ENCODE measurements at regions not wholly inside any gene's neighbourhood (a gene's known extent, or its start where the extent isn't known, plus 50 kb on each side); places are given as distances from the start of the nearest gene placed in this dataset.

DNA sequence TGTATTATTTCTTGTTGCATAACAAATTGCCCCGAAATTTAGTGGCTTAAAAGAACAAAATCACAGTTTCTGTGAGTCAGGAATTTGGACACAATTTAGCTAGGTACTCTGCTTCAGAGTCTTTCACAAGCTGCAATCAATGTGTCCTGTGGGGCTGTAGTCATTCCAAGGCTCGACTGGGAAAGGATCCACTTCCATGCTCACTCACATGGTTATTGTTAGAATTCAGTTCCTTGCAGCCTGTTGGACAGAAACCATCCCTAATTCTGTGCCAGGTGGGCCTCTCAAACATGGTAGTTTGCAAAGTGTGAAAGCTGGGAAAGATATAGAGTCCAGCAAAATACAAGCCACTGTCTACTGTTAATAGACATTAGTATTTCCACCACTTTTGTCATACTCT, 59.7 kb upstream of the ARID2 start:
- Histone ChIP-seq H3K9me3 (ENCODE audit: control insufficient read depth in 2 of 3, insufficient read depth in 1 of 3, low read length in 3 of 3) (no peaks in the 10 kb centered on the region), H3K4me1 (ENCODE audit: control insufficient read depth in 2 of 3, insufficient read depth in 2 of 3, low read depth in 1 of 3, low read length in 3 of 3) (no peaks in the 10 kb centered on the region), H3K27me3 (ENCODE audit: control insufficient read depth, insufficient read depth, low read length) (no peaks in the 10 kb centered on the region), H3K36me3 (ENCODE audit: control insufficient read depth in 2 of 3, insufficient read depth in 3 of 3, low read length in 3 of 3) (no peaks in the 10 kb centered on the region), H3K27ac (ENCODE audit: low read depth in 2 of 2, low read length in 2 of 2) (no peak overlapping the region), H3K9ac (ENCODE audit: low read length in 3 of 3) (no peak overlapping the region), H3K4me3 (ENCODE audit: low read length in 3 of 3) (no peak overlapping the region)
- TF ChIP-seq, protein P1, sequence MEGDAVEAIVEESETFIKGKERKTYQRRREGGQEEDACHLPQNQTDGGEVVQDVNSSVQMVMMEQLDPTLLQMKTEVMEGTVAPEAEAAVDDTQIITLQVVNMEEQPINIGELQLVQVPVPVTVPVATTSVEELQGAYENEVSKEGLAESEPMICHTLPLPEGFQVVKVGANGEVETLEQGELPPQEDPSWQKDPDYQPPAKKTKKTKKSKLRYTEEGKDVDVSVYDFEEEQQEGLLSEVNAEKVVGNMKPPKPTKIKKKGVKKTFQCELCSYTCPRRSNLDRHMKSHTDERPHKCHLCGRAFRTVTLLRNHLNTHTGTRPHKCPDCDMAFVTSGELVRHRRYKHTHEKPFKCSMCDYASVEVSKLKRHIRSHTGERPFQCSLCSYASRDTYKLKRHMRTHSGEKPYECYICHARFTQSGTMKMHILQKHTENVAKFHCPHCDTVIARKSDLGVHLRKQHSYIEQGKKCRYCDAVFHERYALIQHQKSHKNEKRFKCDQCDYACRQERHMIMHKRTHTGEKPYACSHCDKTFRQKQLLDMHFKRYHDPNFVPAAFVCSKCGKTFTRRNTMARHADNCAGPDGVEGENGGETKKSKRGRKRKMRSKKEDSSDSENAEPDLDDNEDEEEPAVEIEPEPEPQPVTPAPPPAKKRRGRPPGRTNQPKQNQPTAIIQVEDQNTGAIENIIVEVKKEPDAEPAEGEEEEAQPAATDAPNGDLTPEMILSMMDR (IDR thresholded peaks at IDR 0.05; ENCODE audit: borderline replicate concordance, extremely low read depth, insufficient read depth), result no peak
- DNase-seq (no peak), FAIRE-seq (no peak)
- intact Hi-C loops (cut with DNase I), result no loop called here

DNA sequence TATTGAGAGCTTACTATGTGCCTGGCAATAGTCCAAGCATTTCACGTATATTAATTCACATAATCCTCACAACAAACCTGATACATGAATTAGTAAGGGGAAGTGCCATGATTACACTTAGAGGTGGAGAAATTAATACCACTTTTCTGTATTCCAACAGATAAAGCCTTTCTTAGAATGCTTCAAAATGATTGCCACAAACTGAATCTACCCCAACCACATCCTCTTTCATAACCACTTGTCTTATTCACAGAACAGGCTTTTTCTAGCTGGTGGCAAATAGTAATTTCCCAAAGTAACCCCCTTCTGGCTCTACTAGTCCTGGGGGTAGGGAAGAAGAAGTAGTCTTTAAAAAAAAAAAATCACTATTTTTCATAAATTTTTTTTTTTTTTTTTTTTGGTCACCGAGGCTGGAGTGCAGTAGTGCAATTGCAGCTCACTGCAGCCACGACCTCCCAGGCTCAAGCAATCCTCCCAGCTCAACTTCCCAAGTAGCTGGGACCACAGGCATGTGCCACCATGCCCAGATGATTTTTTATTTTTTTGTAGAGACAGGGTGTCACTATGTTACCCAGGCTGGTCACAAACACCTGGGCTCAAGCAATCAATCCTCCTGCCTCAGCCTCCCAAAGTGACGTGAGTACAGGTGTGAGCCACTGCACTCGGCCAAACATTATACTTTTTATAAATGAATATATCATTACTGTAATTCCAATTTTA, 59.0 kb upstream of the ARID2 start:
- DNase-seq (no peak), FAIRE-seq (no peak)
- no peak overlapping the region for H3K27ac ChIP-seq (ENCODE audit: low read depth in 2 of 2, low read length in 2 of 2)
- H3K9me3 ChIP-seq (ENCODE audit: control insufficient read depth in 2 of 3, insufficient read depth in 1 of 3, low read length in 3 of 3), result no peaks in the 10 kb centered on the region
- H3K27me3 ChIP-seq (ENCODE audit: control insufficient read depth, insufficient read depth, low read length), result no peaks in the 10 kb centered on the region
- H3K9ac ChIP-seq (ENCODE audit: low read length in 3 of 3), result no peak overlapping the region
- no peaks in the 10 kb centered on the region for H3K36me3 ChIP-seq (ENCODE audit: control insufficient read depth in 2 of 3, insufficient read depth in 3 of 3, low read length in 3 of 3)
- TF ChIP-seq, protein P1 (IDR thresholded peaks at IDR 0.05; ENCODE audit: borderline replicate concordance, extremely low read depth, insufficient read depth), result no peak
- intact Hi-C loops (cut with DNase I), result no loop called here
- no peaks in the 10 kb centered on the region for H3K4me1 ChIP-seq (ENCODE audit: control insufficient read depth in 2 of 3, insufficient read depth in 2 of 3, low read depth in 1 of 3, low read length in 3 of 3)
- H3K4me3 ChIP-seq (ENCODE audit: low read length in 3 of 3), result no peak overlapping the region

DNA sequence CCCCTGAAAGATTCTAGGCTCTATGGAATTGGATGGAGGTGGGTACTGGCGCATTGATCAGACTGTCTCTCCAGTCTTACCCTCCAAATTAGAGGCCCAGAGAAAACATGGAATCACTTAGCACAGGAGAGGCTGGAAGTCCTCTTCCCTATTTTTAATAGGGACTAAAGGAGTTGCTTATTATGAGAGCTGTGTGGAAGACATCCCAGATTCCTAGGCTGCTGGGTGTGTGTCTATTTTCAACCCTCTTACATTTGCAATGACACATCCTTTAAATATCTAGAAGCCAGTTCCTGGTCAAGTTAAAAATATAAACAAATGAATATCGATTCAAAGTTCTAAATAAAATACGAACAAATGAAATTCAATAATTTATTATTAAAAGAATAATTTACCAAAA, 58.3 kb upstream of the ARID2 start:
- Histone ChIP-seq H3K9me3 (ENCODE audit: control insufficient read depth in 2 of 3, insufficient read depth in 1 of 3, low read length in 3 of 3) (no peaks in the 10 kb centered on the region), H3K4me1 (ENCODE audit: control insufficient read depth in 2 of 3, insufficient read depth in 2 of 3, low read depth in 1 of 3, low read length in 3 of 3) (no peaks in the 10 kb centered on the region), H3K9ac (ENCODE audit: low read length in 3 of 3) (no peak overlapping the region), H3K27ac (ENCODE audit: low read depth in 2 of 2, low read length in 2 of 2) (no peak overlapping the region), H3K36me3 (ENCODE audit: control insufficient read depth in 2 of 3, insufficient read depth in 3 of 3, low read length in 3 of 3) (no peaks in the 10 kb centered on the region), H3K27me3 (ENCODE audit: control insufficient read depth, insufficient read depth, low read length) (no peaks in the 10 kb centered on the region), H3K4me3 (ENCODE audit: low read length in 3 of 3) (no peak overlapping the region)
- TF ChIP-seq, protein P1 (IDR thresholded peaks at IDR 0.05; ENCODE audit: borderline replicate concordance, extremely low read depth, insufficient read depth), result no peak
- intact Hi-C loops (cut with DNase I), result no loop called here
- no peak for DNase-seq
- peak; percentile 78 for FAIRE-seq
